GM04504 (cell line): ENCODE measurements at regions not wholly inside any gene's neighbourhood (a gene's known extent, or its start where the extent isn't known, plus 50 kb on each side); places are given as distances from the start of the nearest gene placed in this dataset.
"Not testable (repeated sequence)": the region's sequence is repeated elsewhere in the genome, so short reads cannot be mapped to it uniquely, and the experiment has no call there.

Experiments used
- DNase-seq: peaks from one replicate; pipeline ENCODE4 v3.0.0-alpha.2; 2012; ENCODE audit warnings: low read depth

- DNase-seq, result no peak
Observed at GRCh38 chr3:31100519-31100918, 206.1 kb upstream of the GADL1 start.

- not testable (repeated sequence) for DNase-seq
Observed at GRCh38 chr3:31101285-31101684, 206.8 kb upstream of the GADL1 start.

GRCh38 chr3:31102196-31102879 is 207.9 kb upstream of the GADL1 start:
- no peak for DNase-seq

GRCh38 chr3:31103181-31103580 is 208.7 kb upstream of the GADL1 start:
- DNase-seq, result no peak

GRCh38 chr3:31103623-31104180 is 209.2 kb upstream of the GADL1 start:
- no peak for DNase-seq

- DNase-seq, result no peak
Observed at GRCh38 chr3:31105011-31105410, 210.6 kb upstream of the GADL1 start.

- DNase-seq, result peak; percentile 90
Observed at GRCh38 chr3:31105438-31106077, 211.1 kb upstream of the GADL1 start.

- DNase-seq, result peak; percentile 73
Observed at GRCh38 chr3:31106204-31106603, 211.7 kb upstream of the GADL1 start.

- DNase-seq, result no peak
Observed at GRCh38 chr3:31106912-31107311, 212.5 kb upstream of the GADL1 start.

GRCh38 chr3:31114929-31115283 is 220.4 kb upstream of the GADL1 start:
- no peak for DNase-seq

GRCh38 chr3:31115531-31115930 is 221.1 kb upstream of the GADL1 start:
- DNase-seq, result not testable (repeated sequence)

- no peak for DNase-seq
Observed at GRCh38 chr3:31116651-31117050, 222.2 kb upstream of the GADL1 start.

GRCh38 chr3:31117854-31118253 is 223.4 kb upstream of the GADL1 start:
- DNase-seq, result no peak

- no peak for DNase-seq
Observed at GRCh38 chr3:31124373-31124772, 229.9 kb upstream of the GADL1 start.

GRCh38 chr3:31125413-31126020 is 231.1 kb upstream of the GADL1 start:
- DNase-seq, result no peak

- DNase-seq, result no peak
Observed at GRCh38 chr3:31129241-31129640, 234.8 kb upstream of the GADL1 start.

GRCh38 chr3:31132132-31132769 is 237.8 kb upstream of the GADL1 start:
- peak; percentile 12 for DNase-seq

- no peak for DNase-seq
Observed at GRCh38 chr3:31133541-31133940, 239.1 kb upstream of the GADL1 start.

GRCh38 chr3:31135546-31135945 is 241.1 kb upstream of the GADL1 start:
- no peak for DNase-seq

- no peak for DNase-seq
Observed at GRCh38 chr3:31137718-31138465, 243.4 kb upstream of the GADL1 start.

- no peak for DNase-seq
Observed at GRCh38 chr3:31140470-31140869, 246.0 kb upstream of the GADL1 start.

GRCh38 chr3:31142139-31142538 is 247.7 kb upstream of the GADL1 start:
- no peak for DNase-seq
